ENCODE measurements at regions not wholly inside any gene's neighbourhood (a gene's known extent, or its start where the extent isn't known, plus 50 kb on each side); places are given as distances from the start of the nearest gene placed in this dataset.

DNA sequence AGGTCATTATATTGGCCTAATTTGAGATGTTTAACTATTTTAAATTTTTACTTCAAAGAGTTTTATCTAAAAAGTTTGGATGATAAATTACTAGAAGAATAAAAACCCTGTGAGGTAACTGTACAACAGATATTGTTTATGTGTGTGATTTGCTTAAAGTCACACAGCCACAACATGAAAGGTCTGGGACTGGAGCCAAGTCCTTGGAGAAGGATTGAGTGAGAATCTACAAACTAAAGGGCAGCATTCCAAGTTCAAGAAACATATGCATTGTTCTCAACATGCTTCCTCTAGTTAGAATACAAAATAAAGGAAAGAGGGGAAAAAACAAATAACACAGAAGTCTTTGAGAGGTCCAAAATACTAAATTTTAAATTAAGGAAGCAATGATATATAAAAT is 131.5 kb upstream of the MON1B start:
- POLR2A ChIA-PET (ENCODE audit: unreplicated experiment) = no interaction called here
- Histone ChIP-seq H3K9me2 (replicated peaks; ENCODE audit: low read length) (no peaks in the 10 kb centered on the region), H4K20me1 (ENCODE audit: low read length) (no peaks in the 10 kb centered on the region), H3K79me2 (ENCODE audit: low read length) (no peaks in the 10 kb centered on the region), H3K4me3 (ENCODE audit: low read length) (no peak overlapping the region), H2AFZ (ENCODE audit: low read length) (no peak overlapping the region), H3K9ac (ENCODE audit: low read length) (no peak overlapping the region), H3K36me3 (ENCODE audit: low read depth, low read length) (no peaks in the 10 kb centered on the region), H3K27ac (ENCODE audit: low read length) (no peak overlapping the region), H3F3A (ENCODE audit: low read length, unreplicated experiment) (no peaks in the 10 kb centered on the region), H3K4me1 (ENCODE audit: insufficient read depth, low read length) (no peaks in the 10 kb centered on the region), H3K27me3 (ENCODE audit: low read length) (0 out of 2 replicates have a peak, but pooled peaks cover 11% of the 10 kb centered on the region), H3K9me3 (ENCODE audit: low read length) (no peaks in the 10 kb centered on the region), H3K4me2 (ENCODE audit: low read length) (no peak overlapping the region)
- CTCF ChIA-PET = no interaction called here
- TF ChIP-seq EZH2 (IDR thresholded peaks at IDR 0.05; ENCODE audit: low read length, unreplicated experiment) (no peak), EZH2phosphoT487 (IDR thresholded peaks at IDR 0.05; ENCODE audit: borderline replicate concordance, low read length) (no peak), CTCF (conservative IDR thresholded peaks at IDR 0.05; ENCODE audit: low read depth, low read length) (no peak)
- ATAC-seq = no peak
- no TSS peak for BruUV-seq (replicated peaks)
- intact Hi-C loops (cut with micrococcal nuclease) = no loop called here
- DNase-seq = no peak

DNA sequence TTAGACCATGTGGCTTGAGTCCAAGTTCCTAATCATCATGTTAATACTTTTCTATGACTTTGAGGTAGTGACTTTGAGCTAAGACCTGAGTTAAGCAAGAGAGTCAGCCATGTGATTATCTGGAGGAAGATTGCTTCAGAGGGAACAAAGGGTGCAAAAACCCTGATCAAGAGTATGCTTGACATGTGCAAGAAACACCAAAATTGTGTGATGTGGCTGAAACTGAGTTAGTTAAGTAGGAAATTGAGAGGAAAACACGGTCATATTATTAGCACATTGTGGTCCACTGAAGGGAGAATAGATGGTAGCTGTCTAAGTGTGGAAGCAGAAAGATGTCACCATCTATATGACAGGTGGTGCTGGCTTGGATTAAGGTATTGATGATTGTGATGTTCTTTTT is 130.4 kb upstream of the MON1B start:
- no peaks in the 10 kb centered on the region for H3K4me1 ChIP-seq (ENCODE audit: insufficient read depth, low read length)
- ATAC-seq (no peak), DNase-seq (no peak)
- BruUV-seq (replicated peaks) = no TSS peak
- no peaks in the 10 kb centered on the region for H3K9me2 ChIP-seq (replicated peaks; ENCODE audit: low read length)
- no peak overlapping the region for H2AFZ ChIP-seq (ENCODE audit: low read length)
- H3K27me3 ChIP-seq (ENCODE audit: low read length) = 0 out of 2 replicates have a peak, but pooled peaks cover 7% of the 10 kb centered on the region
- no peak overlapping the region for H3K9ac ChIP-seq (ENCODE audit: low read length)
- ChIA-PET CTCF (no interaction called here), POLR2A (ENCODE audit: unreplicated experiment) (no interaction called here)
- no peak for TF ChIP-seq EZH2phosphoT487 (IDR thresholded peaks at IDR 0.05; ENCODE audit: borderline replicate concordance, low read length)
- no peak for TF ChIP-seq EZH2 (IDR thresholded peaks at IDR 0.05; ENCODE audit: low read length, unreplicated experiment)
- no peak for TF ChIP-seq CTCF (conservative IDR thresholded peaks at IDR 0.05; ENCODE audit: low read depth, low read length)
- no peaks in the 10 kb centered on the region for H3K9me3 ChIP-seq (ENCODE audit: low read length)
- H3K27ac ChIP-seq (ENCODE audit: low read length) = no peak overlapping the region
- H3K4me3 ChIP-seq (ENCODE audit: low read length) = no peak overlapping the region
- H3F3A ChIP-seq (ENCODE audit: low read length, unreplicated experiment) = no peaks in the 10 kb centered on the region
- no peaks in the 10 kb centered on the region for H3K36me3 ChIP-seq (ENCODE audit: low read depth, low read length)
- intact Hi-C loops (cut with micrococcal nuclease) = no loop called here
- no peaks in the 10 kb centered on the region for H4K20me1 ChIP-seq (ENCODE audit: low read length)
- H3K79me2 ChIP-seq (ENCODE audit: low read length) = no peaks in the 10 kb centered on the region
- no peak overlapping the region for H3K4me2 ChIP-seq (ENCODE audit: low read length)

DNA sequence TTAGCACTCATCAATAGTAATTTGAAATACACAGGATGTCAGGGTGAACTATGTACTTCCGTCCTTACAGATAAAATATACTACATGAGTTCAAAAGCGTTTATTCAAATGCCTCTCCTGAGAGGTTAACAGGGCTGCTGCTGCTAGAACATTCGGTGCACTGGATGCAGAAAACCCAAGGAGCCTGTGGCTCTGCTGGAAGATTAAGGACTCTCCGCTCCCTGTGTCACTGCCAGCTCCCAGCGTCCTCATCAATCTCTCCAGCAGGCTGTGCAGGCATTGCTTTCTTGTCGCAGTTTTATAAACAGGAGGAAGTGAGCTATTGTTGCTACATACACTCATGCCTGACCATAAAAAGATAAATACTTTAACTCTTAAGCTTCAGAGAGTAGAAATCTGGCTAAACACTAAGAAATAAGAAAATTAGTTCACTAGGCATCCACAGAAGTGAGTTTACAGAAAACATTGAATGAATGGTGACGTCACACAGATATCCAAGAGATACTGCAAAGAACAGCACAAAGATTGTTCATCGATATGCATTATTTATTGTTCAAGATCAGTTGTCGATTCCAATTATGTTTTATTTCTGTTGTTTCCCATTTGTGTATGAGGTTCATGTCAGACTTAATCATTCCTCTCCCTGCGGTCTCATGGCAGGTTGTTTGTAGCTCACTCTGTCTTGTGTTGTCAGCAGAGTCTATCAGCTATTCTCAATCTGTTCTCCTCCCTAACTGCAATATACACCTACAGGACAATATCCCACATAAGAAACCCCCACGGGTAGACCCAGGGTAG is 127.9 kb upstream of the MON1B start:
- Histone ChIP-seq H3K4me3 (ENCODE audit: low read length) (no peak overlapping the region), H3K36me3 (ENCODE audit: low read depth, low read length) (no peaks in the 10 kb centered on the region), H2AFZ (ENCODE audit: low read length) (no peak overlapping the region), H3K9ac (ENCODE audit: low read length) (no peak overlapping the region), H4K20me1 (ENCODE audit: low read length) (no peaks in the 10 kb centered on the region), H3K27me3 (ENCODE audit: low read length) (0 out of 2 replicates have a peak, but pooled peaks cover 7% of the 10 kb centered on the region), H3K27ac (ENCODE audit: low read length) (no peak overlapping the region), H3K79me2 (ENCODE audit: low read length) (no peaks in the 10 kb centered on the region), H3K4me2 (ENCODE audit: low read length) (no peak overlapping the region), H3K9me2 (replicated peaks; ENCODE audit: low read length) (no peaks in the 10 kb centered on the region), H3K4me1 (ENCODE audit: insufficient read depth, low read length) (no peaks in the 10 kb centered on the region), H3F3A (ENCODE audit: low read length, unreplicated experiment) (no peaks in the 10 kb centered on the region), H3K9me3 (ENCODE audit: low read length) (no peaks in the 10 kb centered on the region)
- no TSS peak for BruUV-seq (replicated peaks)
- ChIA-PET CTCF (no interaction called here), POLR2A (ENCODE audit: unreplicated experiment) (no interaction called here)
- intact Hi-C loops (cut with micrococcal nuclease) = no loop called here
- DNase-seq (no peak), ATAC-seq (no peak)
- no peak for TF ChIP-seq EZH2 (IDR thresholded peaks at IDR 0.05; ENCODE audit: low read length, unreplicated experiment)
